Mucosa of descending colon (tissue), 3 donors: ENCODE measurements at regions not wholly inside any gene's neighbourhood (a gene's known extent, or its start where the extent isn't known, plus 50 kb on each side); places are given as distances from the start of the nearest gene placed in this dataset.

Experiments used
- ATAC-seq: fragments of 200-7000 bp; cut with Tn5 transposase; one replicate; pipeline ENCODE4 v1.9.1; 2020; ENCODE audit warnings: mild to moderate bottlenecking, moderate library complexity
- DNase-seq, 3 donors: peaks; one replicate each; pipeline ENCODE4 v3.0.0-alpha.2; 2020
- H3K36me3 ChIP-seq: fragments of 200-600 bp; one replicate; pipeline ENCODE4 v1.8.0; 2021; ENCODE audit warnings: low read depth, mild to moderate bottlenecking
- H3K4me1 ChIP-seq: fragments of 200-600 bp; one replicate; pipeline ENCODE4 v1.8.0; 2021; ENCODE audit warnings: low read depth, mild to moderate bottlenecking
- H3K4me3 ChIP-seq: fragments of 200-600 bp; one replicate; pipeline ENCODE4 v1.8.0; 2021; ENCODE audit warnings: mild to moderate bottlenecking
- H3K9me3 ChIP-seq: fragments of 200-600 bp; one replicate; pipeline ENCODE4 v1.8.0; 2021; ENCODE audit warnings: mild to moderate bottlenecking
- intact Hi-C, 2 donors: fragments of 100-400 bp; cut with DNase I in 1 of 2; cut with micrococcal nuclease in 1 of 2; formaldehyde crosslinking; loops; one replicate each; pipeline versions ENCODE4 v1.11.0 to v1.11.1; 2022; cut with DNase I, micrococcal nuclease
- TF ChIP-seq, protein P1 (sequence below): fragments of 200-600 bp; IDR thresholded peaks from one replicate; pipeline ENCODE4 v1.8.0; 2022; ENCODE audit warnings: antibody characterized with exemption, mild to moderate bottlenecking
- donor health status: DM: no; HTN: no; CAD: no; lungs with moderate emphysema.
- donor health status: DM: no; HTN: no; CAD: no.
- donor health status: DM: no; HTN: yes; CAD: no.

DNA sequence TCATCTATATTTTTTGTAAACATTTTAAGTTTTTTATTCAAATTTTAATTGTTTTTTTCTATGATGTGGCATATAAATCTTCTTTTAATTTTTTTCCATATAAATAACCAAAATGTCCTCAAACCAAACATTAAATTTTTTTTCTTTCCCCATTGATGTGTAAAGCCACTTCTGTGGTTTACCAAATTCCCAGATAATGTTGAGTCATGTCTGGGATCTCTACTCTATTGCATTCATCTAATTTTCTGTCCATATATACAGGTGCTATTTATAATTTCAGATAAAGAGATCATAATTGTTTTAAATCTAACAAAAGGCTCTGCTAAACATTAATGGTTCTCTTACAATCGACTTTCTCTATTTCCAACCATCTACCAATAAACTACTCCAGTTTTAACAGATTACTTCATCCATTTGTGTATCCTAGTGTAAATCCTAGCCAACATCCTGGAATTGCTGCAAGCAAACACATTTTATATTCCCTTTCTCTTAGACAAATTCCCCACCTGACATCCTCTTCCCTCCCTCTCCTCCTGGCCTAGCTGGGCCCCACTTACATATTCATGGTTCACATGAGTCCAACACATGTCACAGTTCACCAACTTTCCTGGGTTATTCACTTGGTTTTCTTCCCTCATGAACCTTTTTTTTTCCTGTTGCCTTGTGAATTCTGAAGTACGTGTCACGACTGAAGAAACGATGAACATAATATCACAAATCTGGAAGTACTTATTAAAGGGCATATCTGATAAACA, 368.0 kb upstream of the AGTR1 start:
- intact Hi-C loops: no loop called here
- H3K36me3 ChIP-seq: no peaks in the 10 kb centered on the region
- H3K9me3 ChIP-seq: no peaks in the 10 kb centered on the region
- no peaks in the 10 kb centered on the region for H3K4me1 ChIP-seq
- no peak for ATAC-seq
- DNase-seq: no peak
- TF ChIP-seq, protein P1, sequence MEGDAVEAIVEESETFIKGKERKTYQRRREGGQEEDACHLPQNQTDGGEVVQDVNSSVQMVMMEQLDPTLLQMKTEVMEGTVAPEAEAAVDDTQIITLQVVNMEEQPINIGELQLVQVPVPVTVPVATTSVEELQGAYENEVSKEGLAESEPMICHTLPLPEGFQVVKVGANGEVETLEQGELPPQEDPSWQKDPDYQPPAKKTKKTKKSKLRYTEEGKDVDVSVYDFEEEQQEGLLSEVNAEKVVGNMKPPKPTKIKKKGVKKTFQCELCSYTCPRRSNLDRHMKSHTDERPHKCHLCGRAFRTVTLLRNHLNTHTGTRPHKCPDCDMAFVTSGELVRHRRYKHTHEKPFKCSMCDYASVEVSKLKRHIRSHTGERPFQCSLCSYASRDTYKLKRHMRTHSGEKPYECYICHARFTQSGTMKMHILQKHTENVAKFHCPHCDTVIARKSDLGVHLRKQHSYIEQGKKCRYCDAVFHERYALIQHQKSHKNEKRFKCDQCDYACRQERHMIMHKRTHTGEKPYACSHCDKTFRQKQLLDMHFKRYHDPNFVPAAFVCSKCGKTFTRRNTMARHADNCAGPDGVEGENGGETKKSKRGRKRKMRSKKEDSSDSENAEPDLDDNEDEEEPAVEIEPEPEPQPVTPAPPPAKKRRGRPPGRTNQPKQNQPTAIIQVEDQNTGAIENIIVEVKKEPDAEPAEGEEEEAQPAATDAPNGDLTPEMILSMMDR: no peak
- H3K4me3 ChIP-seq: no peak overlapping the region

DNA sequence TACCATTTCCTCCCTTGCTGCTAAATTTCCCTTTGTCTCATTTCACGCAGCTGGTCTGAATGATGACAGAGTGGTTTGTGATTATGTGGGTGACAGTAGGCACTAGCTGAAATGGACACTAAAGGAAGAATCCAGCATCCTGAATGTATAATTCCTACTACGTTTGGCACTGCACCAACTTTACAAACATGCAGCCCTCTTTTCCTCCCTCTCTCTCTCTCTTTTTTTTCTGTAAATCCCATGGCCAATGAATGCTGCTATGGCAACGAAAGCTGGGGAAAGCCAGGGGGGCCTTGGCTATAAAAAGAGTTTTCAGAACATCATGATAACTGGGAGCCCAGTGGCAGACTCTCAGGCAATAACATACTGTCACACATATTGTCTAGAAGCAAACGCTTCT, 367.2 kb upstream of the AGTR1 start:
- Histone ChIP-seq H3K4me3 (no peak overlapping the region), H3K36me3 (no peaks in the 10 kb centered on the region), H3K4me1 (no peaks in the 10 kb centered on the region), H3K9me3 (no peaks in the 10 kb centered on the region)
- ATAC-seq: no peak
- TF ChIP-seq, protein P1: no peak
- intact Hi-C loops: no loop called here
- DNase-seq: no peak

- H3K4me1 ChIP-seq: no peaks in the 10 kb centered on the region
- TF ChIP-seq, protein P1: no peak
- DNase-seq (no peak), ATAC-seq (no peak)
- no peaks in the 10 kb centered on the region for H3K9me3 ChIP-seq
- intact Hi-C loops: no loop called here
- H3K4me3 ChIP-seq: no peak overlapping the region
- no peaks in the 10 kb centered on the region for H3K36me3 ChIP-seq
Observed at GRCh38 chr3:148331081-148331846, 366.4 kb upstream of the AGTR1 start.

DNA sequence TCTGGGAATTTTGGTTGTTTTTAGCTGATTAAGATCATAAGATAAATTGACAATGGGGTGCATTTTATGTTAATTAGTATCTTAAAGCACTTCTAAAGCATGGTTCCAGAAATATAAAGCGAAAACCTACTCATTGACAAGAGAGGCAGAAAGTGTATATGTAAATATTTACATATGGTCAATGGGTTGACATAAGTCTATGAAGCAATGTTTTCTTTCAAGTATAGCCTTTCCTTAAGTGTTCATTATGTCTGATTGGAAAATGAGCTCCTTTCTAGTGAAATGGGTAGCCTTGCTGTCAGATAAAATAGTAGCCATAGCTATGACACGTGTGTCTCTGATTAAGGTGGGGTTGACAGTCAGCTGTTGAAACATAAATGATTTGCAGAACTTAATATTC, 365.2 kb upstream of the AGTR1 start:
- no peaks in the 10 kb centered on the region for H3K4me1 ChIP-seq
- H3K36me3 ChIP-seq: no peaks in the 10 kb centered on the region
- TF ChIP-seq, protein P1: no peak
- ATAC-seq (no peak), DNase-seq (no peak)
- no peaks in the 10 kb centered on the region for H3K9me3 ChIP-seq
- no peak overlapping the region for H3K4me3 ChIP-seq
- intact Hi-C loops: no loop called here

DNA sequence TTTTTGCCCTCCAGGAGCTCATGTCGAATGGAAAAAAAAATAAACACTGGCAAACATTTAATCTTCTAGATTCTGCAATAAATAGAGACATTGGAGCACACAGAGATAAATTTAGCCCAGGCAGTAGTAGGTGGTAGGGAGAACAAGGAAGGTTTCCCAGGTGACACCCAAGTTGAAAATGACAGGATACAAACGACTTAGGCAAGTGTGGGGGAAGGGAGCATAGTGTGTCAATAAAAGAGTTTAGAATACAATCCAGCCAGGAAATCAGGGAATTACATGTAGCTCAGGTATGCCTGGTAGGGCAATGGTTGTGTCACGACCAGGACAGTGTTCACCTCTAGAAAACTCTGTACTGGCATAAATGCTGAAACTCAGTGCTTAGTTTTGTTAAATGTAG, 364.6 kb upstream of the AGTR1 start:
- Histone ChIP-seq H3K9me3 (no peaks in the 10 kb centered on the region), H3K4me3 (no peak overlapping the region), H3K4me1 (no peaks in the 10 kb centered on the region), H3K36me3 (no peaks in the 10 kb centered on the region)
- ATAC-seq: peak; percentile 63
- intact Hi-C loops: no loop called here
- TF ChIP-seq, protein P1: no peak
- peak in 1 of 3 donors; percentile 30 for DNase-seq
